ENCODE measurements at regions not wholly inside any gene's neighbourhood (a gene's known extent, or its start where the extent isn't known, plus 50 kb on each side); places are given as distances from the start of the nearest gene placed in this dataset.

- TF ChIP-seq REST (IDR thresholded peaks at IDR 0.05; ENCODE audit: unreplicated experiment), result no peak
- TF ChIP-seq EZH2 (IDR thresholded peaks at IDR 0.05; ENCODE audit: low read depth, unreplicated experiment), result no peak
- no peak for TF ChIP-seq CTCF (conservative IDR thresholded peaks at IDR 0.05; ENCODE audit: low read depth in 2 of 2)
- TF ChIP-seq POLR2AphosphoS5 (IDR thresholded peaks at IDR 0.05; ENCODE audit: low read depth), result no peak
- TF ChIP-seq EZH2phosphoT487 (IDR thresholded peaks at IDR 0.05; ENCODE audit: unreplicated experiment), result no peak
- no peak for TF ChIP-seq CREB1 (CRISPR knock-in tag; IDR thresholded peaks at IDR 0.05; ENCODE audit: low read depth)
Measured at GRCh38 chr5:144945503-144945902, 774.8 kb downstream of the KCTD16 start.

Measured in GM23338 (cell line).